Inferior parietal cortex (tissue), 1 donor: ENCODE measurements at regions not wholly inside any gene's neighbourhood (a gene's known extent, or its start where the extent isn't known, plus 50 kb on each side); places are given as distances from the start of the nearest gene placed in this dataset.

Source experiments
- DNase-seq: peaks from one replicate; pipeline ENCODE4 v3.0.0-alpha.2; 2016; ENCODE audit errors: extremely low spot score

- no peak for DNase-seq
These were observed 146.3 kb upstream of the FOXF1 start for GRCh38 chr16:86363836-86364618.

DNA sequence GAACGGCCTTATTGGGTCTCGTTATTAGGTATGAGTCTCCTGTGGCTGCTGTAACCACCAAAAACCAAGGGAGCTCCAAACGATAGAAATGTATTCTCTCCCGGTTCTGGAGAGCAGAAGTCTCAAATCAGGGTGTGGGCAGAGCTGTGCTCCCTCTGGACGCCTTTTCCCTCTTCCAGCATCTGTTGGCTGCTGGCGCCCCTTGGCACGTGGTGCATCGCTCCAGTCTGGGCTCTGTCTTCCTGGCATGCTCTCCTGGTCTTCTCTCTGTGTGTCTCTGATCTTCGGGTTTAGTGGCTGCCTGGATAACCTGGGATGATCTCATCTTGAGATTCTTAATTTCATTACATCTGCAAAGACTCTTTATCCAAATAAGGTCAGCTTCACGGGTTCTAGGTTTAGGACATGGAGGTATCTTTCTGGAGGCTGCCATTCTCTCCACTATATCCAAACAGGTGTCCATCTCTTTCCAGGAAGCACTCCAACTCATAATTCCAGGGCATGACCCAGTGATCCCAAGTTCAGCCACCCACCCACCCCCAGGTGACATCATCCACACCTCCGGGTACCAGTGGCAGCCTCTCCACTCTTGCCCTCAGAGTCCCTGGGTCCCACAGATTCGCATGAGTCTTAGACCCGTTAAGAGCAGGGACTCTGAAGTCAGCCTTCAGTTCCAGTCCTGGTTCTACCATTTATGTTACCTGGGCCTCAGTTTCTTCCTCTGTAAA lies 145.5 kb upstream of the FOXF1 start:
- DNase-seq, result no peak

DNA sequence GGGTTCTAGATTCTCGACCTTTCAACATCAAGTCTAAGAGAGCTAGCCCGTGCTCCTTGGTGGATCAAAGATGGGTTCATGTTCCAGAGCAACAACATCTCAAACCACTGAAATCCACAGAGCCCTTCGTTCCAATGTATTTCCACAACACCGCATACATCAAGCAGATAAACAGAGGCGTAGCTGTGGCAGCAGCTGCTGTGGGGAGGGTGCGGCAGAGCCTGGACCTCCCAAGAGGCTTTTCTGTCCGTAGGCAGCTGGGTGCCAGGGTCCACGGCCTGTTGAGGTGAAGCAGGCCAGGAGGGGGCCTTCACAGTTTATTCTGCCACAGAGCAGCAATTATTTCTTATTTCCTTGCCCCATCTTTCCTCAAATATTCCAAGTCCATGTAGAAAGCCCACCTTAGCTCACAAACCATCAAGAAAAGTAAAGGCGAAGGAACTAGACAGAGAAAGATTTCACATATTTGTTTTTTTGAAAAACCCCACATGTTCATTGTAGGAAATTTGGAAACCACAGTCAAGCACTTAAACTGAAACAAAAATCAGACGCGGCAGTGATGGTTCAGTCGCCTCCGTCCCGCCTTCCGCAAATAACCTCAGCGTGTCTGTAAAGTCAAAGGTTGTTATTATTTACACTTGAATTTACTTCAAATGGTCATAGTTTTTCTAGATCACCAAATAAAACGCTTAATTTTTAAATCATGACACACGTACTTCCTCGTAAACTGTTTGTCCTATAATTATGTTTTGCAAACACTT lies 144.6 kb upstream of the FOXF1 start:
- DNase-seq, result no peak

DNA sequence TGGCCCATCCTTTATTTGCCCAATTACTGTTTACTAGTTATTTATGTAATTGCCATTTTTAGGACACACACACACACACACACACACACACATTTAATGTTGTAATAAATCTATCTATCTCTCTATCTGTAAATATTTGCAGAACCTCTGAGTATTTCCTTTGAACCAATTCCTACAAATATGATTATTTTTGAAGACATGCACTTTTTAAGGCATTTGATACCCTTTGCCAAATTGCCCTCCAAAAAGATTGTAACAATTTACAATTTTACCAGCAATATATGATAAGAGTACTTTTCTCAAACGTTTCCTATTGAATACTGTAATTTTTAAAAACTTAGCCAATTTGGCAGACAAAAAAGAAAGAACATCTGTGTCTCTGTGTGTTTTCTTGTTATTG lies 143.8 kb upstream of the FOXF1 start:
- DNase-seq, result no peak

DNA sequence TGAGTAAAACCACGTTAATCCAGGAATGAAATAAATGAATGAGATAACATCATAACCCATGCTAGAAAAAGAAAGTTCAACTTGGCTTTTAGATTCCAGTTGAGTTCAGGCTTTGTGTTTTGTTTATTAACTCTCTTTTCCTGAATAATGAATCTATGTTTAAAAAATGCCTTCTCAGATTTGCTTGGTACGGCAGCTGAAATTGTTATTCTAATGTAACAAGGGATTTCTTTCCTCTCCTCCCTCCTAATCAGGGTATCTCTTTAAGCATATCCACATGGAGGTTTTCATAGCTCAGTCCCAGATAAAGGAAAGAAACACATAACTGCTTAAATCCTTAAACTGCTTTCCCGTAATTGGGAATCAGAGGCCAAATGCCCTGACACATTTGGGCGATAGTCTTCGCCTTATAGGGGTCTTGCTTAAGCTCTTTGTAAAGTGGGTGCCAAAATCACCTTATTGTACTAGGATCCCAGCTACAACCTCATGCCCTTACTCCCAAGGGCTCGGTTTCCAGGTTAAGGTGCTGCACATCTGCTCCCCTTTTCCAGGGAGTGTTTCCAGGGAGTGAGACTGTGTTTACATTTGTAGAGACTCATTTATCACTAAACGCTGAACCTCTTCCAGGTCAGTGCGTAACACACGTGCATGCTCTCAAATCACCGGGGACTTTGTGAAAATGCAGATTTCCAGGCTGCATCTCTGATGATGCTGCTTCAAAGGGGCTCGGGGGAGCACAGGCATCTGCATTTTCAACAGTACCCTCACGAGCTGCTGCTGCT lies 142.8 kb upstream of the FOXF1 start:
- no peak for DNase-seq

DNA sequence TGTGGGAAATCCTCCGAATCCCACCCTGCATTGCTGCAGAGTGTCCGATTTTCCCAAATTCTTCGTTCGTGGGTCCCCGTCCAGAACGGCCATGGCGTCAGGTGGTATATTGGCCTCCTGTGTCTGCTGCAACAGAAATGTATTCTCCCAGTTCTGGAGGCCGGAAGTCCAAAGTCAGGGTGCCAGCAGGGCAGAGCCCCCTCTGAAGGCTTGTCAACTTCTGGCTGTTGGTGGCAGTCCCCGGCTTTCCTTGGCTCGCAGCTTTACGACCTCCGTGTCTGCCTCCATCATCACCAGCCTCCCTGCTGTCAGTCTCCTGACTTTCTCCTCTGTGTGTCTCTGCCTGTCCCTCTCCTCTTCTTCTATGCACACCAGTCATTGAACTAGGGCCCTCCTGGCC lies 142.1 kb upstream of the FOXF1 start:
- DNase-seq, result no peak

DNA sequence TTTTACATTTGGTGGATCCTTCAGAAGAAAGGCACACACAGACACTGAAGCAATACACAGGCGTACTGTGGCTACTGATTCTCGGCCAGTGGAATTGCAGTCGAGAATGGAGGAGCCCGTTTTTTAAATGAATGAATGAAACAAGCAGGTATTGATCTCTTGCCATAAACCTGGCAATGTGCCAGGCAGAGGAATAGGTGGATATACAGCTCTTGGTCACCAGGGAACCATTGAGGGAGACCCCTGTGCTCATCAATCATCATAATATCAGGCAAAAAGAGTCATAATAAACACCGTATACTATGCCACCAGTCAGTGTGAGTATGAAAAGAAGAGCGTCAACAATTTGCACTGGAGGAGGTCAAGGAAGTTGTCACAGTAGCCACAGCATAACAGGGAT lies 140.3 kb upstream of the FOXF1 start:
- DNase-seq, result no peak

- no peak for DNase-seq
These were observed 139.1 kb upstream of the FOXF1 start for GRCh38 chr16:86371083-86371803.

DNA sequence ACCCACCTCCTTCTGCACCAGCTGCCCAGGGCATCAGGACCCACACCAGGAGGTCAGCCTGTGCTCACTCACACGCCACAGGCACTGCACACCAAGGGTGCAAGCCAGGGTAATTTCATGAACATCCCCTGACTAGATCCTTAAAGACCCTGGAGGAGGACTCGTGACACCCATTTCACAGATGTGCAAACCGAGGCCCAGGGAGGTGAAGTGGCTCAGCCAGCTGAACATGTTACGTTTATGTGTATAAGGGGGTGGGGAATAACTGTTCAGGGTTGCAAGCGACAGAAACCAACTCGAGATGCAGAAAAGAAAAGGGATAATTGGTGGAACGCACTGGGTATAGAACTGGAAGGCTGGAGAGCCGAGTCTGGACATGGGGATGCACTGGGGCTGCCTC lies 138.1 kb upstream of the FOXF1 start:
- no peak for DNase-seq

GRCh38 chr16:86373276-86373901 lies 136.9 kb upstream of the FOXF1 start:
- no peak for DNase-seq

- DNase-seq, result no peak
These were observed 135.7 kb upstream of the FOXF1 start for GRCh38 chr16:86374603-86375130.

DNA sequence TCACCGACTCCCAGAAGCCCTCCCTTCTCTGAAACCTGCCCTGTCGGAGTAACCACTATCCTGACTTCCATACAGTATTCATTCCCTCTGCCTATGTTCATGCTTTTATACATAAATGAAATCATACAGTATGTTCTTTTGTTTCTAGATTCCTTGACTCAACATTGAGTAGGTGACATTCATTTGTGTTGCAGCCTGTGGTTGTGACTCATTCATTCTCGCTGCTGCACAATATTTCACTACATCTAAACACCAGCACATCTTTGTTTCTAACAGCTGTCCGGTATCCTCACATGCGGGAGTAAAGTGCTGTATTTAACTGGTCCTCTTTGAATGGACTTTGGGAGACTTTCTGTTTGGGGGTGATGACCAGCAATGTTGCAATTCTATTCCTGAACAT lies 135.0 kb upstream of the FOXF1 start:
- DNase-seq, result no peak

GRCh38 chr16:86375851-86376250 lies 134.5 kb upstream of the FOXF1 start:
- DNase-seq, result no peak

DNA sequence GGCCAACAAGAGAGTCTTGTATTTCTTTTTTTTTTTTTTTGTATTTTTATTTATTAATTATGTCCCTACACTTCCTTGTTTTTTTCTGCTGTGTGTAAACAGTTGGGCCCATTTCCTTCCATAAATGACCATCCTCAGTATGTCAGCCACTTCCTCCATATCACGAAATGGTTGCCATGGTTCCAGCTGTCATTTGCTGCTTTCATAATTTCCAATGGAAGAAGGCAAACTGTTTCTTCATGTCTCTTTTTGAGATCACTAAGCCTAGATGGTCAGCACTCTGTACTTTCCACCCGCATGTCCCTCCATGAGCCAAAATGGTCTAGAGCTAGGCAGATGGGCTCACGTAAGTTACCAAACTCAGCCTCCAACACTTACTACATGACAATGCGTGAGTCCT lies 133.5 kb upstream of the FOXF1 start:
- no peak for DNase-seq

- DNase-seq, result no peak
These were observed 132.9 kb upstream of the FOXF1 start for GRCh38 chr16:86377251-86378022.

- no peak for DNase-seq
These were observed 132.2 kb upstream of the FOXF1 start for GRCh38 chr16:86378128-86378527.

DNA sequence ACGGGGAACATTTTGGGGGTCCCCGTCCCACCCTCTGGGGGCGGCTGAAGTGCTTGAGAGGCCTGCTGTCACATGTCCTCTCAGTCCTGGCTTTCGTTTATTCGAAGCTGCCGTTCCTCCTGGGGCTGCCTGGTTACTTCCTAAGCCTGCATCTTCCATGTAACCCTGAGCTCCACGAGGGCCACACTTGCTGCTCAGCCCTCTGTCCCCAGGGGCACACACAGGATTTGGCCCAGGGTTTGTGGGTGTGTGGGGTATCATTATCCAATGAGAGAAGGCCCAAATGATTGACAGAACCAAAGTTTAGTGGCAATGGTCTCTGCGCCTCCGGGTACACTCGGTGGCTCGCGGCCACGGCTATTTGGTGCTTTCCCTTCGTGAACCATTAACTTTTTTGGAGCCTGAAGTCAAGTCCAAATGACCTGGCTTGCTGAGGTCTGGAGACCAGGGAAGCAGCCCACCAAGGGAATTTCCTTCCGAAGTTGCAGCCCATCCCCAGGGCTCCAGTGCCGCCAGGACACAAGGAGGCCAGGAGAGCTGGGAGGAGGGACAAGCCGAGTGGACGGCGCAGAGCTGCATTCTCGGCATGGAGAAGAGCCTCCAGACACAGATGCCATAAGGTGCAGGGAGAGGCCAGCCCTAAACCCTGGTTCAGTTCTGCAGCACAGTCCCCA lies 131.4 kb upstream of the FOXF1 start:
- DNase-seq, result no peak

DNA sequence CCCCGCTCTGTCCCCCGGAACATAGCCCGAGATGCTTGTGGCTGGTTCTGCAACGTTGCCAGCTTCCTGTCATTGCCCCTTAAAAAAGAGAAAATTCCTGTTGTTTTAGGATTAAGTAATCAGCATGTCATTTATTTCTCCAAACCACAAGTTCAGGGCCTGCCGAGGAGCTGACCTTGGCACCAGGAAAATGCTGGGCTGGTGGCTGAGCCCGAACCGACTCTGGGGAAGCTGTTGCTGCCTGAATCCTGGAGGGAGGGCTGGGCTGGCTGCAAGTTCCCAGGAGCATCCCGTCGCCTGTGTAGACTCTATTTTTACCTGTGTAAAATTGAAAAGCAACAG lies 130.9 kb upstream of the FOXF1 start:
- DNase-seq, result no peak

DNA sequence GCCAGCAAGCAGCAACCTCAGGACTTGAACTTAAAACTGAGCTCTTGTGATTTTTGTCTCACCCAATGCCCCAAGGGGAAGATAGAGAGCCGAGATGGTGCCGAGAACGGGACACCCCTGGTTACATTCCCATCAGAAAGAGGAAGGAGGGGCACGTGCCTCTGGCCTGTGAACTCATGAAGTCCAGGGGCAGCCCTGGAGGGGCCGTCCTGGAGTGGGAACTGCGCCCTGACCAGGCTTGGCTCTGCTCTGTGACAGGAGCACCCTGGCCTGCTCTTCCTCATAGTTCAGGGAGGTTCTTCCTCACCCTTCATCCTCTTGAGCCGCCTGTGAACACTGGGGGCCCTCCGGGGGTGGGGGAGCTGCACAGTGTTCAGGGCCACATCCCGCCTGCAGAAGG lies 130.3 kb upstream of the FOXF1 start:
- DNase-seq, result no peak
